ENCODE measurements at regions not wholly inside any gene's neighbourhood (a gene's known extent, or its start where the extent isn't known, plus 50 kb on each side); places are given as distances from the start of the nearest gene placed in this dataset.
"Not testable (repeated sequence)": the region's sequence is repeated elsewhere in the genome, so short reads cannot be mapped to it uniquely, and the experiment has no call there.

DNA sequence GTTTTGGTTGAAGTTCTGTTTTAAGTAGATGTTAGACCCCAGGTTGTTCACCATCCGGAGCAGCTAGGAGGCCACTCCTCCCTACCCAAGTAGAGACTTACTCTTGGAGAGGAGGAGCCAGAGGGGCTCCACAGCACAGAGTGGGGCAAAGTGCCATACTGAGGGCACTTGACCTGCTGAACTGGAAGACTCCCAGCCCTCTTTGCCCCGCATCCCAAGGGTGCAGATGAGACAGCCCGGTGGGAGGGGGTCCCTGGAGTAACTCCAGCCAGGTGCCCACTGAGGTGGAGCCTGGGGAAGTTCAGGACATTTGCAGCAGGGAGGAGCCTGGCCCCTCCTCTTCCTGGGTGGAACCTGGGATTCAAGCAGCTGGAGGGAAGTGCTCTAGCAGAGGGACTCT lies 102.1 kb upstream of the GPR6 start:
- ChIA-PET POLR2A (no interaction called here), CTCF (no interaction called here)
- Histone ChIP-seq H3K27ac (ENCODE audit: low read depth in 1 of 2, low read length in 2 of 2) (no peak overlapping the region), H3K27me3 (ENCODE audit: control insufficient read depth in 1 of 2, insufficient read depth in 2 of 2, low read length in 2 of 2) (no peaks in the 10 kb centered on the region), H3K4me3 (ENCODE audit: low read length) (no peak overlapping the region), H3K36me3 (ENCODE audit: insufficient read depth, low read length) (no peaks in the 10 kb centered on the region), H3K4me1 (ENCODE audit: insufficient read depth, low read length) (no peaks in the 10 kb centered on the region), H3K9me3 (ENCODE audit: control insufficient read depth in 1 of 2, insufficient read depth in 1 of 2, low read length in 2 of 2) (peaks cover 0 to 1% of the 10 kb centered on the region in 2 experiments)
- no peak overlapping the region for H3K4me3 Mint-ChIP-seq
- H3K27ac Mint-ChIP-seq, result no peak overlapping the region
- H3K36me3 Mint-ChIP-seq (ENCODE audit: low read depth), result no peaks in the 10 kb centered on the region
- no peak for TF ChIP-seq CTCF (IDR thresholded peaks at IDR 0.05)
- intact Hi-C loops (cut with DNase I, micrococcal nuclease), result no loop called here
- DNase-seq (no peak), ATAC-seq (ENCODE audit: poor library complexity) (no peak)
- H3K27me3 Mint-ChIP-seq, result peaks cover 26% of the 10 kb centered on the region
- H3K9me3 Mint-ChIP-seq, result no peaks in the 10 kb centered on the region
- no peaks in the 10 kb centered on the region for H3K4me1 Mint-ChIP-seq (ENCODE audit: low read depth)

DNA sequence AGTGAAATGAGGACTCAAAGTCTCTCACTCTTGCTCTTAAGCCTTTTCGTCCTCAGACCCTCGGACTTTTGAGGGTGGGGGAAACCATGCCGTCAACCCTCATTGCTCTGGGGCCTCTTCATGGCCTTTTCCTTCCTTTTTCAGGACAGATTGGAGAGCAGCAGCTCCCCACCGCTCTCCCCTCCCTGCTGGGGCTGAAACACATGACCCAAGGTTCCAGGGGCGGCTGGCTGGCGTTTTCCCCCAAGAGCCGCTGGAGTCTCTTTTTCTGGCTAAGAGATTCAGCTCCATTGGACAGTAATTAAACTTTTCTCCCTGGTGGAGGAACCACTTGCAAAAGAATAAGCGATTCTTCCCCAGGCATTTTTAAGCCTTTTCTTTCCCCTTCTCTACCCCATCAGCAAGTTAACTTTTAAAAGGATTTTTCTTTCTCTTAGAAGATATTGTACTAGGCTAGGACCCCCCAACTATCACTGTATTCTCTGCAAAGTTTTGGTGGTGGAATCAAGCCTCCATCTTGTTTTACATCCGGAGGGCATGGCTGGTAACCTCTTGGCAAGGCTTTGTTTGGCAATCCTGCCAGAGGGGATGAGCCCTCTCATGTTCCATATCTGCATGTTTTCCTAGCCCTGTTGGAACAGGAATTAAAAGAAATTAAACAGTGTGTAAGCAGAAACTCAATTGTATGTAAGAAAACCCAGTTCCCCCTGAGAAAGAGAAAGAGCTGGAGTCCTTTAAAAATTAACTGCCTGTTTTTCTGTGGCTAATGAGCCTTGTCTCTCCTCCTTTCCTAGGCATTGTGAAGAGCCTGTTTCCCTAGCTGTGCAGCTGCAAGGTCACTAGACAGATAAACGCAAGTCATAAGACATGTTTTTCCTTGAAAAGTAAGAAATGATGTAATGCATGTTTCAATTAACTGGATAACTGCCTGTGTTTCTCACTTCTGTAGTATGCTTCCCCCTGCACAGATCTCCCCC lies 100.8 kb upstream of the GPR6 start:
- Histone ChIP-seq H3K4me1 (ENCODE audit: insufficient read depth, low read length) (no peaks in the 10 kb centered on the region), H3K36me3 (ENCODE audit: insufficient read depth, low read length) (no peaks in the 10 kb centered on the region), H3K4me3 (ENCODE audit: low read length) (no peak overlapping the region), H3K27ac (ENCODE audit: low read depth in 1 of 2, low read length in 2 of 2) (no peak overlapping the region), H3K27me3 (ENCODE audit: control insufficient read depth in 1 of 2, insufficient read depth in 2 of 2, low read length in 2 of 2) (no peaks in the 10 kb centered on the region), H3K9me3 (ENCODE audit: control insufficient read depth in 1 of 2, insufficient read depth in 1 of 2, low read length in 2 of 2) (peaks cover 0 to 6% of the 10 kb centered on the region in 2 experiments)
- intact Hi-C loops (cut with DNase I, micrococcal nuclease), result no loop called here
- H3K27me3 Mint-ChIP-seq, result peaks cover 26% of the 10 kb centered on the region
- ATAC-seq (ENCODE audit: poor library complexity) (no peak), DNase-seq (no peak)
- H3K36me3 Mint-ChIP-seq (ENCODE audit: low read depth), result no peaks in the 10 kb centered on the region
- ChIA-PET CTCF (no interaction called here), POLR2A (no interaction called here)
- H3K27ac Mint-ChIP-seq, result no peak overlapping the region
- H3K9me3 Mint-ChIP-seq, result peaks cover 5% of the 10 kb centered on the region
- H3K4me3 Mint-ChIP-seq, result no peak overlapping the region
- TF ChIP-seq CTCF (IDR thresholded peaks at IDR 0.05), result no peak
- H3K4me1 Mint-ChIP-seq (ENCODE audit: low read depth), result no peaks in the 10 kb centered on the region

- ATAC-seq (ENCODE audit: poor library complexity), result not testable (repeated sequence)
Observed at GRCh38 chr6:109878005-109878690, 100.0 kb upstream of the GPR6 start.

DNA sequence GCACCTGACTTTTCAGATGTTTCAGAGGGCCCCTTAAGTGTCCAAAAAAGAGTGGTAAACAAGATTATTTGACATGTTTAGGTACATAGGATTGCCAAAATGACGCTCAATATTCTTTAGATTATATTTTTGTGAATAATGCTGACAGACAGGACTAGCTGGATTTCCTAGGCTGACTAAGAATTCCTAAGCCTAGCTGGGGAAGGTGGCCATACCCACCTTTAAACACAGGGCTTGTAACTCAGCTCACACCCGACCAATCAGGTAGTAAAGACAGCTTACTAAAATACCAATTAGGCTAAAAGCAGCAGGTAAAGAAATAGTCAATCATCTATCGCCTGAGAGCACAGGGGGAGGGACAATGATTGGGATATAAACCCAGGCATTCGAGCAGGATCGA lies 99.0 kb upstream of the GPR6 start:
- H3K27ac Mint-ChIP-seq; CTCF ChIA-PET; intact Hi-C loops (cut with DNase I, micrococcal nuclease); ATAC-seq (ENCODE audit: poor library complexity); H3K36me3 Mint-ChIP-seq (ENCODE audit: low read depth); H3K4me1 Mint-ChIP-seq (ENCODE audit: low read depth); H3K36me3 ChIP-seq (ENCODE audit: insufficient read depth, low read length); H3K9me3 ChIP-seq (ENCODE audit: control insufficient read depth in 1 of 2, insufficient read depth in 1 of 2, low read length in 2 of 2); POLR2A ChIA-PET; H3K9me3 Mint-ChIP-seq; DNase-seq; H3K4me3 ChIP-seq (ENCODE audit: low read length); H3K4me3 Mint-ChIP-seq; H3K4me1 ChIP-seq (ENCODE audit: insufficient read depth, low read length); H3K27me3 ChIP-seq (ENCODE audit: control insufficient read depth in 1 of 2, insufficient read depth in 2 of 2, low read length in 2 of 2); H3K27ac ChIP-seq (ENCODE audit: low read depth in 1 of 2, low read length in 2 of 2): not testable (repeated sequence)
- peaks cover 26% of the 10 kb centered on the region for H3K27me3 Mint-ChIP-seq

More at GRCh38 chr6:109878005-109878690, 100.0 kb upstream of the GPR6 start:
- H3K27ac Mint-ChIP-seq; H3K9me3 ChIP-seq (ENCODE audit: control insufficient read depth in 1 of 2, insufficient read depth in 1 of 2, low read length in 2 of 2); H3K9me3 Mint-ChIP-seq; H3K4me3 ChIP-seq (ENCODE audit: low read length); intact Hi-C loops (cut with DNase I, micrococcal nuclease); H3K36me3 Mint-ChIP-seq (ENCODE audit: low read depth); H3K4me1 ChIP-seq (ENCODE audit: insufficient read depth, low read length); H3K4me3 Mint-ChIP-seq; POLR2A ChIA-PET; CTCF ChIA-PET; DNase-seq; H3K27me3 ChIP-seq (ENCODE audit: control insufficient read depth in 1 of 2, insufficient read depth in 2 of 2, low read length in 2 of 2); H3K4me1 Mint-ChIP-seq (ENCODE audit: low read depth); H3K27ac ChIP-seq (ENCODE audit: low read depth in 1 of 2, low read length in 2 of 2); H3K36me3 ChIP-seq (ENCODE audit: insufficient read depth, low read length): not testable (repeated sequence)
- H3K27me3 Mint-ChIP-seq, result peaks cover 26% of the 10 kb centered on the region

Data from CD4-positive, alpha-beta T cell (primary cell).